ENCODE measurements at regions not wholly inside any gene's neighbourhood (a gene's known extent, or its start where the extent isn't known, plus 50 kb on each side); places are given as distances from the start of the nearest gene placed in this dataset.

- no TSS peak for BruUV-seq (replicated peaks)
- no peaks in the 10 kb centered on the region for H3K4me1 ChIP-seq (ENCODE audit: insufficient read depth, low read length, poor library complexity, severe bottlenecking)
- no peak overlapping the region for H2AFZ ChIP-seq (ENCODE audit: low read length)
- ChIA-PET POLR2A (no interaction called here), CTCF (ENCODE audit: unreplicated experiment) (no interaction called here)
- H3K36me3 ChIP-seq (ENCODE audit: insufficient read depth, low read length): no peaks in the 10 kb centered on the region
- no peak overlapping the region for H3K27ac ChIP-seq (ENCODE audit: low read depth, low read length, poor library complexity, severe bottlenecking)
- H3K79me2 ChIP-seq (ENCODE audit: insufficient read depth, low read depth, low read length): no peaks in the 10 kb centered on the region
- H3K4me2 ChIP-seq (ENCODE audit: low read length): no peak overlapping the region
- H3K9me3 ChIP-seq (ENCODE audit: low read length): no peaks in the 10 kb centered on the region
- H4K20me1 ChIP-seq (ENCODE audit: insufficient read depth, low read length): no peaks in the 10 kb centered on the region
- no peak for TF ChIP-seq CTCF (conservative IDR thresholded peaks at IDR 0.05; ENCODE audit: low read length)
- no peak for TF ChIP-seq EZH2phosphoT487 (IDR thresholded peaks at IDR 0.05; ENCODE audit: borderline replicate concordance, low read depth, low read length)
- H3K4me3 ChIP-seq (ENCODE audit: low read depth, low read length, poor library complexity, severe bottlenecking): no peak overlapping the region
- H3K9me2 ChIP-seq (ENCODE audit: insufficient read depth, low read length): no peaks in the 10 kb centered on the region
- intact Hi-C loops (cut with micrococcal nuclease; ENCODE audit: unreplicated experiment): no loop called here
- DNase-seq (ENCODE audit: low spot score): no peak
These were observed 70.6 kb upstream of the NFIA start for GRCh38 chr1:61011561-61012263.

- no peaks in the 10 kb centered on the region for H3K79me2 ChIP-seq (ENCODE audit: insufficient read depth, low read depth, low read length)
- TF ChIP-seq EZH2phosphoT487 (IDR thresholded peaks at IDR 0.05; ENCODE audit: borderline replicate concordance, low read depth, low read length) (no peak), CTCF (conservative IDR thresholded peaks at IDR 0.05; ENCODE audit: low read length) (no peak)
- intact Hi-C loops (cut with micrococcal nuclease; ENCODE audit: unreplicated experiment): no loop called here
- no TSS peak for BruUV-seq (replicated peaks)
- CTCF ChIA-PET (ENCODE audit: unreplicated experiment): no interaction called here
- H3K4me1 ChIP-seq (ENCODE audit: insufficient read depth, low read length, poor library complexity, severe bottlenecking): no peaks in the 10 kb centered on the region
- no peak for DNase-seq (ENCODE audit: low spot score)
- no peaks in the 10 kb centered on the region for H3K9me3 ChIP-seq (ENCODE audit: low read length)
- no peak overlapping the region for H2AFZ ChIP-seq (ENCODE audit: low read length)
- H4K20me1 ChIP-seq (ENCODE audit: insufficient read depth, low read length): no peaks in the 10 kb centered on the region
- H3K36me3 ChIP-seq (ENCODE audit: insufficient read depth, low read length): no peaks in the 10 kb centered on the region
- no peak overlapping the region for H3K4me2 ChIP-seq (ENCODE audit: low read length)
- H3K27ac ChIP-seq (ENCODE audit: low read depth, low read length, poor library complexity, severe bottlenecking): no peak overlapping the region
- H3K4me3 ChIP-seq (ENCODE audit: low read depth, low read length, poor library complexity, severe bottlenecking): no peak overlapping the region
- H3K9me2 ChIP-seq (ENCODE audit: insufficient read depth, low read length): no peaks in the 10 kb centered on the region
- POLR2A ChIA-PET: no interaction called here
These were observed 74.6 kb upstream of the NFIA start for GRCh38 chr1:61007534-61008364.

Measured in OCI-LY7 (cell line).